ENCODE measurements at regions not wholly inside any gene's neighbourhood (a gene's known extent, or its start where the extent isn't known, plus 50 kb on each side); places are given as distances from the start of the nearest gene placed in this dataset.

DNA sequence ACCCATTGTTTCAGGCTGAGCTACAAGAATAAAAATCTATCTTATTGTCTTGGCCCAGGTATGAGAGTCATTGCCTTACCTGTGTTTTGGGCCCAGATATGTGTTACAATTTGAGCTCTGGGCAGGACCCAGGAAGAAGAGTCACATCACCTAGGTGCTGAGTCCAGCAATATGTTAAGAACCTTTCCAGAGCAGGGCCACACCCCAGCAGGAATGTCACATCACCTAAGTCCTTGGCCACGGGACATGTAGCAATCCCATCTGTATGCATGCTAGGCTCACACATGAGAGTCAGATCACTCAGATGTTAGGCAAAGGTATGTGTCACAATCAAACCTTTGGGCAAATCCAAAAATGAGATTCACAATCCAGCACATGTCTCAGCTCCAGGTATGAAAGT lies 2103.5 kb downstream of the TP53TG3F start:
- 0% methylated on average over 1 of the region's 1 CpG for WGBS (ENCODE audit: insufficient coverage, low coverage, missing lambda C conversion rate)
- Histone ChIP-seq H3K4me1 (replicated peaks in 1 of 2; ENCODE audit: control insufficient read depth in 2 of 2, insufficient read depth in 2 of 2, low read length in 2 of 2) (no peaks in the 10 kb centered on the region), H3K27ac (ENCODE audit: extremely low read depth, low read depth, low read length) (no peak overlapping the region), H3K27me3 (ENCODE audit: control insufficient read depth in 2 of 2, insufficient read depth in 2 of 2, low read length in 2 of 2) (no peaks in the 10 kb centered on the region), H3K4me3 (no peak overlapping the region), H2AFZ (ENCODE audit: low read depth, low read length) (no peak overlapping the region), H3K9me1 (ENCODE audit: control insufficient read depth, insufficient read depth, low read length) (no peaks in the 10 kb centered on the region), H3K36me3 (ENCODE audit: control insufficient read depth, insufficient read depth, low read length) (no peaks in the 10 kb centered on the region), H3K79me2 (ENCODE audit: control insufficient read depth, insufficient read depth, low read length) (no peaks in the 10 kb centered on the region), H3K9me3 (replicated peaks; ENCODE audit: control insufficient read depth, insufficient read depth, low read depth, low read length) (no peaks in the 10 kb centered on the region), H3K9ac (ENCODE audit: insufficient read depth in 1 of 2, low read depth in 2 of 2, low read length in 2 of 2) (no peak overlapping the region), H3K4me2 (ENCODE audit: insufficient read depth, low read length) (no peak overlapping the region), H4K20me1 (replicated peaks; ENCODE audit: control insufficient read depth, insufficient read depth, low read length) (no peaks in the 10 kb centered on the region)
- ChIA-PET CTCF (ENCODE audit: low intra/inter-chr PET ratio) (no interaction called here), POLR2A (no interaction called here)
- DNase-seq (ENCODE audit: extremely low read depth in 1 of 4, low spot score in 3 of 4) = no peak
- FAIRE-seq = no peak
- intact Hi-C loops (cut with micrococcal nuclease) (no loop called here), in situ Hi-C loops (cut with MboI) (no loop called here)
- BruUV-seq (replicated peaks) = no TSS peak
- no peak for ATAC-seq
- TF ChIP-seq SMARCC2 (IDR thresholded peaks at IDR 0.05; ENCODE audit: low read depth) (no peak), DIDO1 (tag; IDR thresholded peaks at IDR 0.05; ENCODE audit: low read depth) (no peak), EWSR1 (IDR thresholded peaks at IDR 0.05; ENCODE audit: borderline replicate concordance, low read depth, partially characterized antibody) (no peak), LARP7 (IDR thresholded peaks at IDR 0.05) (no peak), GATAD2A (IDR thresholded peaks at IDR 0.05) (no peak), ZNF511 (CRISPR knock-in tag; IDR thresholded peaks at IDR 0.05) (no peak), ZEB2 (IDR thresholded peaks at IDR 0.05) (no peak), MCM3 (IDR thresholded peaks at IDR 0.05) (no peak), PHF21A (IDR thresholded peaks at IDR 0.05; ENCODE audit: borderline replicate concordance, low read depth) (no peak), ZNF655 (CRISPR knock-in tag; IDR thresholded peaks at IDR 0.05) (no peak), L3MBTL2 (IDR thresholded peaks at IDR 0.05) (no peak)
- TF ChIP-seq, protein P1, sequence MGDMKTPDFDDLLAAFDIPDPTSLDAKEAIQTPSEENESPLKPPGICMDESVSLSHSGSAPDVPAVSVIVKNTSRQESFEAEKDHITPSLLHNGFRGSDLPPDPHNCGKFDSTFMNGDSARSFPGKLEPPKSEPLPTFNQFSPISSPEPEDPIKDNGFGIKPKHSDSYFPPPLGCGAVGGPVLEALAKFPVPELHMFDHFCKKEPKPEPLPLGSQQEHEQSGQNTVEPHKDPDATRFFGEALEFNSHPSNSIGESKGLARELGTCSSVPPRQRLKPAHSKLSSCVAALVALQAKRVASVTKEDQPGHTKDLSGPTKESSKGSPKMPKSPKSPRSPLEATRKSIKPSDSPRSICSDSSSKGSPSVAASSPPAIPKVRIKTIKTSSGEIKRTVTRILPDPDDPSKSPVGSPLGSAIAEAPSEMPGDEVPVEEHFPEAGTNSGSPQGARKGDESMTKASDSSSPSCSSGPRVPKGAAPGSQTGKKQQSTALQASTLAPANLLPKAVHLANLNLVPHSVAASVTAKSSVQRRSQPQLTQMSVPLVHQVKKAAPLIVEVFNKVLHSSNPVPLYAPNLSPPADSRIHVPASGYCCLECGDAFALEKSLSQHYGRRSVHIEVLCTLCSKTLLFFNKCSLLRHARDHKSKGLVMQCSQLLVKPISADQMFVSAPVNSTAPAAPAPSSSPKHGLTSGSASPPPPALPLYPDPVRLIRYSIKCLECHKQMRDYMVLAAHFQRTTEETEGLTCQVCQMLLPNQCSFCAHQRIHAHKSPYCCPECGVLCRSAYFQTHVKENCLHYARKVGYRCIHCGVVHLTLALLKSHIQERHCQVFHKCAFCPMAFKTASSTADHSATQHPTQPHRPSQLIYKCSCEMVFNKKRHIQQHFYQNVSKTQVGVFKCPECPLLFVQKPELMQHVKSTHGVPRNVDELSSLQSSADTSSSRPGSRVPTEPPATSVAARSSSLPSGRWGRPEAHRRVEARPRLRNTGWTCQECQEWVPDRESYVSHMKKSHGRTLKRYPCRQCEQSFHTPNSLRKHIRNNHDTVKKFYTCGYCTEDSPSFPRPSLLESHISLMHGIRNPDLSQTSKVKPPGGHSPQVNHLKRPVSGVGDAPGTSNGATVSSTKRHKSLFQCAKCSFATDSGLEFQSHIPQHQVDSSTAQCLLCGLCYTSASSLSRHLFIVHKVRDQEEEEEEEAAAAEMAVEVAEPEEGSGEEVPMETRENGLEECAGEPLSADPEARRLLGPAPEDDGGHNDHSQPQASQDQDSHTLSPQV (IDR thresholded peaks at IDR 0.05) = no peak
- TF ChIP-seq, protein P2, sequence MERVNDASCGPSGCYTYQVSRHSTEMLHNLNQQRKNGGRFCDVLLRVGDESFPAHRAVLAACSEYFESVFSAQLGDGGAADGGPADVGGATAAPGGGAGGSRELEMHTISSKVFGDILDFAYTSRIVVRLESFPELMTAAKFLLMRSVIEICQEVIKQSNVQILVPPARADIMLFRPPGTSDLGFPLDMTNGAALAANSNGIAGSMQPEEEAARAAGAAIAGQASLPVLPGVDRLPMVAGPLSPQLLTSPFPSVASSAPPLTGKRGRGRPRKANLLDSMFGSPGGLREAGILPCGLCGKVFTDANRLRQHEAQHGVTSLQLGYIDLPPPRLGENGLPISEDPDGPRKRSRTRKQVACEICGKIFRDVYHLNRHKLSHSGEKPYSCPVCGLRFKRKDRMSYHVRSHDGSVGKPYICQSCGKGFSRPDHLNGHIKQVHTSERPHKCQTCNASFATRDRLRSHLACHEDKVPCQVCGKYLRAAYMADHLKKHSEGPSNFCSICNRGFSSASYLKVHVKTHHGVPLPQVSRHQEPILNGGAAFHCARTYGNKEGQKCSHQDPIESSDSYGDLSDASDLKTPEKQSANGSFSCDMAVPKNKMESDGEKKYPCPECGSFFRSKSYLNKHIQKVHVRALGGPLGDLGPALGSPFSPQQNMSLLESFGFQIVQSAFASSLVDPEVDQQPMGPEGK (CRISPR knock-in tag; IDR thresholded peaks at IDR 0.05; ENCODE audit: borderline replicate concordance) = no peak
- TF ChIP-seq, protein P3, sequence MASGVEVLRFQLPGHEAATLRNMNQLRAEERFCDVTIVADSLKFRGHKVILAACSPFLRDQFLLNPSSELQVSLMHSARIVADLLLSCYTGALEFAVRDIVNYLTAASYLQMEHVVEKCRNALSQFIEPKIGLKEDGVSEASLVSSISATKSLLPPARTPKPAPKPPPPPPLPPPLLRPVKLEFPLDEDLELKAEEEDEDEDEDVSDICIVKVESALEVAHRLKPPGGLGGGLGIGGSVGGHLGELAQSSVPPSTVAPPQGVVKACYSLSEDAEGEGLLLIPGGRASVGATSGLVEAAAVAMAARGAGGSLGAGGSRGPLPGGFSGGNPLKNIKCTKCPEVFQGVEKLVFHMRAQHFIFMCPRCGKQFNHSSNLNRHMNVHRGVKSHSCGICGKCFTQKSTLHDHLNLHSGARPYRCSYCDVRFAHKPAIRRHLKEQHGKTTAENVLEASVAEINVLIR (CRISPR knock-in tag; IDR thresholded peaks at IDR 0.05) = no peak
- TF ChIP-seq, protein P4, sequence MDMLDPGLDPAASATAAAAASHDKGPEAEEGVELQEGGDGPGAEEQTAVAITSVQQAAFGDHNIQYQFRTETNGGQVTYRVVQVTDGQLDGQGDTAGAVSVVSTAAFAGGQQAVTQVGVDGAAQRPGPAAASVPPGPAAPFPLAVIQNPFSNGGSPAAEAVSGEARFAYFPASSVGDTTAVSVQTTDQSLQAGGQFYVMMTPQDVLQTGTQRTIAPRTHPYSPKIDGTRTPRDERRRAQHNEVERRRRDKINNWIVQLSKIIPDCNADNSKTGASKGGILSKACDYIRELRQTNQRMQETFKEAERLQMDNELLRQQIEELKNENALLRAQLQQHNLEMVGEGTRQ (CRISPR knock-in tag; IDR thresholded peaks at IDR 0.05) = no peak

Data from K562 (cell line).